Astrocyte of the cerebellum (primary cell): ENCODE measurements at regions not wholly inside any gene's neighbourhood (a gene's known extent, or its start where the extent isn't known, plus 50 kb on each side); places are given as distances from the start of the nearest gene placed in this dataset.

Experiments
- DNase-seq: peaks from one replicate; pipeline ENCODE4 v3.0.0-alpha.2; 2011; ENCODE audit warnings: low read depth
- H3K4me3 ChIP-seq: 2 replicates; pipeline ENCODE4 v1.5.1; 2011; ENCODE audit warnings: mild to moderate bottlenecking, low read depth, low read length, moderate library complexity
- in situ Hi-C: cut with HindIII; loops from 2 replicates; pipeline ENCODE4 v1.10.0; 2017; ENCODE audit warnings: low sequenced_read_pairs
- TF ChIP-seq, protein P1 (sequence below): IDR thresholded peaks from 2 replicates; pipeline ENCODE4 v1.5.1; 2012; ENCODE audit warnings: low read length, low read depth, moderate library complexity, mild to moderate bottlenecking; ENCODE audit errors: missing control alignments

DNA sequence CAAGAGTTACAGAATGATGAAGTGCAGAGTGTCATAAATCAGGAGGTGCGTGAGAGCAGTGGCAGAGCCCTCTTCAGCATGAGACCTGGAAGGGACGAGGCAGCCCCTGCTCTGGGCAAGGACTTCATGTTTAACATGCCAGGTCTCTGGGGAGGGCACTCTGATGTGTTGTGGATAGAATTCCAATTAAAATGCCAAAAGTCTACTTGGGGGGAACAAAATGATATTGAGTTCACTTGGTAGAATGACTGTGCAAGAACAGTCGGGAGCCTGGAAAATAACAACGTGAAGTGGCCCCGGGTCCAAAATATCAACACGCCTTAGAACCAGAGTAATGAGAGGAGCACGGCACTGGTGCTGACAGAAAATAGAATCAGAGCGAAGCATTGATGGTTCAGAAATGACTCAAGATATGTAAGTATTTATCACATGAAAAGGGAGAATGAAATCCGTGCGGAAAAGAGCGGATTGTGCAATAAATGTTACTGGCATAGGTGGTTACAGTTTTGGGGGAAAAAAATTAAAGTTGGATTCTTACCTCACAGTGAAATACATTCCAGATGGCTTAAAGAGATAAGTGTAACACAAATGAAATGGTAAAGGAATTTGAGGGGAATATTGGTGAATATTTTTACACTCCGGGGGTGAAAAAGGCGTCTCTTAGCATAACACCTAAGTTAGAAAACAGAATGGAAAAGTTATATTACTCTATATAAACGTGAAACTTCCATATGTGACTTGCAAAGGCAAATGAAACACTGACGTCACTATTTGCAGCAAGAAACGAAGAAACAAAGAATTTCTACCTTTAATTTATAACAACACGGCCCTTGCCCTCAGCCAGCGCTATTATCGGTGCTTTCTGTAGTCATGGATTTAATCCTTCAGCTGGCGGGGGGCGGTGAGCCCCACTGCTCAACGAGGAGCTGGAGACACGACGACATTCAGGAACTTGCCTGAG, 159.4 kb upstream of the TWIST2 start:
- no peak for DNase-seq
- in situ Hi-C loops = no loop called here
- H3K4me3 ChIP-seq = no peak overlapping the region
- TF ChIP-seq, protein P1, sequence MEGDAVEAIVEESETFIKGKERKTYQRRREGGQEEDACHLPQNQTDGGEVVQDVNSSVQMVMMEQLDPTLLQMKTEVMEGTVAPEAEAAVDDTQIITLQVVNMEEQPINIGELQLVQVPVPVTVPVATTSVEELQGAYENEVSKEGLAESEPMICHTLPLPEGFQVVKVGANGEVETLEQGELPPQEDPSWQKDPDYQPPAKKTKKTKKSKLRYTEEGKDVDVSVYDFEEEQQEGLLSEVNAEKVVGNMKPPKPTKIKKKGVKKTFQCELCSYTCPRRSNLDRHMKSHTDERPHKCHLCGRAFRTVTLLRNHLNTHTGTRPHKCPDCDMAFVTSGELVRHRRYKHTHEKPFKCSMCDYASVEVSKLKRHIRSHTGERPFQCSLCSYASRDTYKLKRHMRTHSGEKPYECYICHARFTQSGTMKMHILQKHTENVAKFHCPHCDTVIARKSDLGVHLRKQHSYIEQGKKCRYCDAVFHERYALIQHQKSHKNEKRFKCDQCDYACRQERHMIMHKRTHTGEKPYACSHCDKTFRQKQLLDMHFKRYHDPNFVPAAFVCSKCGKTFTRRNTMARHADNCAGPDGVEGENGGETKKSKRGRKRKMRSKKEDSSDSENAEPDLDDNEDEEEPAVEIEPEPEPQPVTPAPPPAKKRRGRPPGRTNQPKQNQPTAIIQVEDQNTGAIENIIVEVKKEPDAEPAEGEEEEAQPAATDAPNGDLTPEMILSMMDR = no peak

DNA sequence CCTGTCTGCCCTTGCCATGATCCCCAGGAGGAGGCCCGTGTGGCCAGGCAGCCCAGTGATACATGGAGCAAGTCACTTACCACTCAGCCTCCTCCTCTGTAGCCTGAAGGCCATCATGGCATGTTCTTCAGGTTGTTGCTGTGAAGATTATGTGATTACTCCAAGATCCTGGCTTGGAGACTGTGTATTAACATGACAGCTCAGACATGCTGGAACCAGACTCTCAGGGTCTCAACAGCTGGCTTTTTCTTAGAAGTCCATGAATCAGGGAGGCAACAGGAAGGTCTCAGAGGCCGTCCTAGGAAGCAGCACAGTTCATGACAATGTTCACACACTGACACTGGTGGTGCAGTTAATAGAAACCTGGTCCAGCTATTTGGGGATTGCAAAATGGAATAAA, 158.6 kb upstream of the TWIST2 start:
- DNase-seq = no peak
- in situ Hi-C loops = no loop called here
- TF ChIP-seq, protein P1 = no peak
- no peak overlapping the region for H3K4me3 ChIP-seq

DNA sequence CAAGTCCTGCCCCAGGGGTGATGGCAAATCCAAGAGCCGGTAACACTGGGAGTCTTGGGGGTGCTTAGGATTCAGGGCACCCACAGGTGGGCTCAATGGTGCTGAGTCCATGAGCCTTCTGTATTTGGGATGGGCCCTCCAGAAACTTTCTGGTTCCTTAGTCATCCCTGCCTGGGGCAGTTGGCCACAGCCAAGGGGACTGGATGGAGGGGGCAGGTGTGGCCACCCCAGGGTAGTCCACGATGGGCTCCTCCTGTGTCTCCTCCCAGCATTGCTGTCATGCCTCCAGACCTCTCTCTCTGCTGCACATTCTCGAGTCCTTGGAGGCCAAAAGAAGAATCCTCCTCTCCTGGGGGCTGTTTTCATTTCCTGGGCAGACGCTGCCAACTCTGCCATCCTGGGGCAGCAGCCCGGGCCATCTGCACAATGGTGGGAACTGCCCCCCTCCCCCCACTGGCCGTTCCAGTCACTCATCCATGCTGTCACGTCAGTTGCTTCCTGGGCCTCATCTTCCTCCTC, 158.0 kb upstream of the TWIST2 start:
- TF ChIP-seq, protein P1 = no peak
- H3K4me3 ChIP-seq = no peak overlapping the region
- in situ Hi-C loops = no loop called here
- DNase-seq = no peak

DNA sequence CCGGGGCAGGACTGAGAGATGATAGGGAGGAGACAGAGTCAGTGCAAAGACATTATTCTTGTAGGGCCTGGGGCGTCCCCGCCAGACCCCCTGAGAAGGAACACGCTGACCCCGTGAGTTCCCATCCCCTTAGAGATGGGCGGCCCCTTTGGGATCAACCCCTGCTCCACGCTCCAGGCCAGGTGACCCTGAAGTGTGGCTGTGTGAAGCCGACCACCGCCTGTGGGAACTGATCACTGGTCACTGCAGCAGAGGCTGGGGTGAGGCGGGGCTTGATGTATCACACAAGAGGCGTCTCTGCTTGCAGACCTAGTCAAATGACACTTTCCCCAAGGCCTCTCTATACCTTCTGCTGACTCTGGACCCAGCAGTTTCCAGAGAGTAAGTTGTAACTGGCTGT, 157.4 kb upstream of the TWIST2 start:
- TF ChIP-seq, protein P1 = no peak
- no peak for DNase-seq
- no peak overlapping the region for H3K4me3 ChIP-seq
- in situ Hi-C loops = no loop called here

DNA sequence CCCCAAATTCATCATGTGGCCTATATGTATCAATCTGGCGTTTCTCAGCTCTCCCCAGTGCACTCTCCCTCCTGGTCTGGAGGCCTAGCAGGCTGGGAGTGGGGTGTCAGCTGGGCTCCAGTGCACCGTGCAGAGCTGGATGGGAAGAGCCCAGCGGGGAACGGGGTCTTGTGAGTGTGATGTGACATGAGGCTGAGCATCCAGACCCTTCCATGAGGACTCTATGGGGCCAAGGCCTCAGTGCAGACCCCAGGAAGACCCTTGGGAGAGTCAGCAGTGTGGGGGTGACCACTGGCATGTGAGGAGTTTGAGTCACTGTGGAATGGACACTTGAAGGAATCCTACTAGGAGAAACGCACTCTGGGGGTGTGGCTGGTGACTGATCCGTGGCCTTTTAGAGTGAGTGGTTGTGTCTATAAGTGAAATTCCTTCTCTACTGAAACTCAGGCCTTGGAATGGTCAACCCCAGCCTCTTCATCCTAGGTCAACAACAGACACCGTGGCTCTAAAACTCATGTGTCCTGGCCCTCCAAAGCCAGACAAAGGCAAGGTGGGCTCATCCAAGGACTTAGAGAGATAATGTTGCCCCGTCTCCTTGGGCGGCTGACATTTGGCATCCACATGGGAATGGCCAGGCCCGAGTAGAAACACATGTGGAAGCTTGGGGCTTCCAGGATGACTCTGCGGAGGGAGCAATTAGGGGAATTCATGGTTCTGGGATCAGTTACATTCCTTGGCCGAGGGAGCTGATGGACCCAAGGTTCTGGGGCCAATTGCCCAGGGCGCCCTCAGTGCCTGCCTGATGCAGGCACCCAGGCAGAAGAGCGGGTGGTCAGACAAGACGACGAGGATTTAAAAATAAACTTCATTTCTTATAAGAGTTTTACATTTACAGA, 156.0 kb upstream of the TWIST2 start:
- TF ChIP-seq, protein P1 = no peak
- no peak for DNase-seq
- in situ Hi-C loops = no loop called here
- H3K4me3 ChIP-seq = no peak overlapping the region

DNA sequence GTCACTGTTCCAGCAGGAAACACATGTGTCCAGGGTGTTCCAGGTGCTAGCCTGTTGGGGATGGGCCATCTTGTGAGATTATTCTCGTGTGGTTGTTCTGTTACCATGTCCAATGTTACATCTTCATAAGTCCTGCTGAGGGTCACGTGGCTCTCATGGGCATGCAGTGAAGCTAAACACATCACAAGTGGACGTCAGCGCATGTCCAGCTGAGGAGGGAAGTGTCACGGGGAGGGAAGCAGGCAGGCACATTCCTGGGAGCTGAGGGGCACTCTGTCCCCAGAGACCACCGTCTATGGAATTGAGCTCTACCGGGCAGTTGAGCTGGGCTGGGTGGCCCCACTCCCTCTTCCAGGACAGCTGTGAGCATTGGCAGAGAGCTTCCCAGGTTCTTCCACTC, 155.3 kb upstream of the TWIST2 start:
- TF ChIP-seq, protein P1 = no peak
- no peak for DNase-seq
- no peak overlapping the region for H3K4me3 ChIP-seq
- in situ Hi-C loops = no loop called here
